ENCODE measurements at regions not wholly inside any gene's neighbourhood (a gene's known extent, or its start where the extent isn't known, plus 50 kb on each side); places are given as distances from the start of the nearest gene placed in this dataset.
A peak's percentile ranks its signal among the peaks of the same experiment; 100 is the strongest.

DNA sequence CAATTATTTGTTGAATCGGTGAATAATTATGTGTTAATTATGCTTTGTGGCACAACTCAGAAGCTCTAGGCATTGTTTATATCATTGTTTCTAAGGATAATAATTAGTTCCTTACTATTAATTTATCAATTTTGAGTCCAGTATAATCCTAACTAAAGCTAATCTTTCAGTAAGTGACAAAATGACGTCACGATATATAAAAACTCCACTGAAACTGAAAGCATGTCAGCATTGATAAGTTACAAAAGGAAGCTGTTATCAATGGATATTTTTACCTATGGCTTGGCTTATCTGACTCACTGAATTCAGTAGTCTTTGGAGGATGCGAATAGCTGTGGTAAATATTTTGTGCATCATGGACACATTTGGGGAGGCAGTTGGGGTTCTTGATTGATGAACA lies 793.1 kb downstream of the NXPH1 start:
- Histone ChIP-seq H3K27me3 (ENCODE audit: insufficient read depth, low read depth, severe bottlenecking) (no peaks in the 10 kb centered on the region), H3K9me3 (ENCODE audit: severe bottlenecking) (no peaks in the 10 kb centered on the region), H3K27ac (no peak overlapping the region), H3K4me3 (ENCODE audit: low read depth, low read length) (no peak overlapping the region), H3K36me3 (no peaks in the 10 kb centered on the region)
- TF ChIP-seq, protein P1, sequence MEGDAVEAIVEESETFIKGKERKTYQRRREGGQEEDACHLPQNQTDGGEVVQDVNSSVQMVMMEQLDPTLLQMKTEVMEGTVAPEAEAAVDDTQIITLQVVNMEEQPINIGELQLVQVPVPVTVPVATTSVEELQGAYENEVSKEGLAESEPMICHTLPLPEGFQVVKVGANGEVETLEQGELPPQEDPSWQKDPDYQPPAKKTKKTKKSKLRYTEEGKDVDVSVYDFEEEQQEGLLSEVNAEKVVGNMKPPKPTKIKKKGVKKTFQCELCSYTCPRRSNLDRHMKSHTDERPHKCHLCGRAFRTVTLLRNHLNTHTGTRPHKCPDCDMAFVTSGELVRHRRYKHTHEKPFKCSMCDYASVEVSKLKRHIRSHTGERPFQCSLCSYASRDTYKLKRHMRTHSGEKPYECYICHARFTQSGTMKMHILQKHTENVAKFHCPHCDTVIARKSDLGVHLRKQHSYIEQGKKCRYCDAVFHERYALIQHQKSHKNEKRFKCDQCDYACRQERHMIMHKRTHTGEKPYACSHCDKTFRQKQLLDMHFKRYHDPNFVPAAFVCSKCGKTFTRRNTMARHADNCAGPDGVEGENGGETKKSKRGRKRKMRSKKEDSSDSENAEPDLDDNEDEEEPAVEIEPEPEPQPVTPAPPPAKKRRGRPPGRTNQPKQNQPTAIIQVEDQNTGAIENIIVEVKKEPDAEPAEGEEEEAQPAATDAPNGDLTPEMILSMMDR (IDR thresholded peaks at IDR 0.05; ENCODE audit: low read depth, low read length) = no peak
- DNase-seq = no peak

DNA sequence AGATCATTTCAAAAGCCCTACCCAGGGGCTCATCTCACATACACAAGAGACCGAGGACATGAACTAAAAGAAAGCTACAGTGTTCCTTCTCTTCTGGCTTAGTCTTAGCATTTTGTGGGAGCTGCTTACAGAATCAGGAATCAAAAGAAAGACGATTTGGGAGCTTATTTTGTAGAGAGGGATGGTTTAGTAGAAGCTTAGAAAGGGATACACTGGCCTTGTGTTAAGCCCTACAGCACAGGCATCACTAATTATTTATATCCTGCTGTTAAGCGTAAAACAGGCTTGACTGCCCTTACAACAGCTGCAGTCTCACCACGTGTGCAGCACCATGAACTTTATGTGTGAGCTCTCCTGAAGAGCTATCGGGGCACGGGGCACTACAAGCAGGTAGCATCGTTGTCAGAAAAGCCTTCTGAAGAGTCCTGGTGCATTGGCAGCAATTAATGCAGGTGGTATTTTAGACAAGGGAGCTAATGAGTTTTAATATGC lies 798.3 kb downstream of the NXPH1 start:
- DNase-seq = peak; percentile 54
- H3K9me3 ChIP-seq (ENCODE audit: severe bottlenecking) = no peaks in the 10 kb centered on the region

DNA sequence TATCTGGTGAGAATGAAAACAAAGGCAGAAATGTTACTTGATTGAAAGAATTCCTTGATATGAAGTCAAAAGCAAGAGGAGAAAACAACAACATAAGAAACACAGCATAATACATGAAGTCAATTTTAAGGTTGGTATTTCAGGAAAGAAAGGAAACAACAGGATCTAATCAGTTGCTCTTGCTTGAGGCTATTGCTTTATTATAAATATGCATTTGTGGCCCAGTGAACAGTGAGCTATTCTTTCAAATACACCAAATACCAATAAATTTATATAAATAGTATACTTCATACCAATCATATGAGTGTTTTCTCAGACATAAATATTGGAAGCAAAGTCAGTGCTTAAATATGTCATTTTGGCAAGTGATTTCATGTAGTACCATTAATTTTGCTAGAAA lies 806.6 kb downstream of the NXPH1 start:
- Histone ChIP-seq H3K9me3 (ENCODE audit: severe bottlenecking) (no peaks in the 10 kb centered on the region), H3K4me3 (ENCODE audit: low read depth, low read length) (no peak overlapping the region), H3K27ac (no peak overlapping the region), H3K27me3 (ENCODE audit: insufficient read depth, low read depth, severe bottlenecking) (no peaks in the 10 kb centered on the region), H3K36me3 (no peaks in the 10 kb centered on the region)
- TF ChIP-seq, protein P1 (IDR thresholded peaks at IDR 0.05; ENCODE audit: low read depth, low read length) = no peak
- DNase-seq = no peak

More for the DNA sequence above, 798.3 kb downstream of the NXPH1 start:
- Histone ChIP-seq H3K4me3 (ENCODE audit: low read depth, low read length) (no peak overlapping the region), H3K36me3 (no peaks in the 10 kb centered on the region), H3K27ac (no peak overlapping the region), H3K27me3 (ENCODE audit: insufficient read depth, low read depth, severe bottlenecking) (no peaks in the 10 kb centered on the region)
- TF ChIP-seq, protein P1 (IDR thresholded peaks at IDR 0.05; ENCODE audit: low read depth, low read length) = no peak

DNA sequence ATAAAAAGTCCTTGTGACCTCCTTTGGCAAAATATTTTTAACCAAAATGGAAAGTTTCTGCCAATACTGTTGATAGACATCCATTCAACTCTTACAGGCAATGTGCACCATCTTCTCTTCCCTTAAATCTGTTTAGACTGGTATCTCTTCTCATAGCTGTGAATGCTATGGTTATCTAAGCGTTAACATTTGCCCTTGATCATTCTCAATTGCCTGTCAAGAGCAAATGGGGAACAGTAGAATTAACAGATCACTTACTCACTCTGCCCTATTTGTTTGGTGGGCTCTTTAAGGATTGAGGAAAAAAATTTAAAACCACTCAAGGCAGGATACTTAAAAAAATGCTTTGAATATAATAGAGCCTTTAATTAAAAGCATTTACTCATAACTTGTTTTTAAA lies 808.4 kb downstream of the NXPH1 start:
- no peak overlapping the region for H3K27ac ChIP-seq
- no peak for DNase-seq
- H3K36me3 ChIP-seq = no peaks in the 10 kb centered on the region
- no peaks in the 10 kb centered on the region for H3K27me3 ChIP-seq (ENCODE audit: insufficient read depth, low read depth, severe bottlenecking)
- TF ChIP-seq, protein P1 (IDR thresholded peaks at IDR 0.05; ENCODE audit: low read depth, low read length) = no peak
- H3K9me3 ChIP-seq (ENCODE audit: severe bottlenecking) = no peaks in the 10 kb centered on the region
- H3K4me3 ChIP-seq (ENCODE audit: low read depth, low read length) = no peak overlapping the region

DNA sequence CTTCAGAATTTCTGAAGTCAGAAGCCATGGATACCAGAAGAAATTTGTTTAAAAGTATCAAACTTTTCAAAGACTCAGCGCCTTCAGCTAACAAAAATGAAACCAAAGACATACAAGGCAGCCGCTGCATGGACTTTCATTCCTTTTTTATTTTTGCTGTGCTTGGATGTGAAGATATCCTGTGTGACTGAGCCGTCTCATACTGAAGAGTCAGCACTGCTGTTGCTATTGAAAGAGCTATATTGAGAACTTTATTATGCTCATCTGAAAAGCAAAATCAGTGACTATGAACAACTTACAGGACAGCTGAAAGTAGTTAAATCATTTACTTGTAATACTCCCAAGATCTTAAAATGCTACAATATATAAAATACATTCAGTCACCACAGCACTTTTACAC lies 809.2 kb downstream of the NXPH1 start:
- H3K4me3 ChIP-seq (ENCODE audit: low read depth, low read length) = no peak overlapping the region
- TF ChIP-seq, protein P1 (IDR thresholded peaks at IDR 0.05; ENCODE audit: low read depth, low read length) = no peak
- no peaks in the 10 kb centered on the region for H3K9me3 ChIP-seq (ENCODE audit: severe bottlenecking)
- no peak for DNase-seq
- H3K27me3 ChIP-seq (ENCODE audit: insufficient read depth, low read depth, severe bottlenecking) = no peaks in the 10 kb centered on the region
- H3K36me3 ChIP-seq = no peaks in the 10 kb centered on the region
- H3K27ac ChIP-seq = no peak overlapping the region

DNA sequence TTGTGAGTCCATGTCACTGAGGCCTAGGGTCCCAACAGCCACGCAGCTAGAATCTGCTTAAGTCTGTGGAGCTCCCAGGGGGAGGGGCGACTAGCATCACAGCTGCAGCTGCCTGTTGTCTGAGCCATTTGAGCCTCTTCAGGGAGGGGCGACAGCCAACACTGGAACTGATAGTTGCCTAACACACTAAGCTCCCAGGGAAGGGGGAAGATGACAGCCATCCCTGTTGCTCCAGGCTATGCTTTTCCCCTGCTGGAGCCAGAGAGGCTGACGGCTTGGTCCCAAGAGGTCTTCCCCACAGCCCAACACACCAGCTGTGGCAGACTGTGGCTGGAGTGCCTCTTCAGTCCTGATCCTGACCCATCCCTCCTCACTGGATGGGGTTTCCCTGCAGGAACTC lies 817.5 kb downstream of the NXPH1 start:
- peak; percentile 56 for DNase-seq
- TF ChIP-seq, protein P1 (IDR thresholded peaks at IDR 0.05; ENCODE audit: low read depth, low read length) = no peak
- Histone ChIP-seq H3K27me3 (ENCODE audit: insufficient read depth, low read depth, severe bottlenecking) (no peaks in the 10 kb centered on the region), H3K27ac (no peak overlapping the region), H3K9me3 (ENCODE audit: severe bottlenecking) (no peaks in the 10 kb centered on the region), H3K36me3 (no peaks in the 10 kb centered on the region), H3K4me3 (ENCODE audit: low read depth, low read length) (no peak overlapping the region)
